ENCODE measurements at regions not wholly inside any gene's neighbourhood (a gene's known extent, or its start where the extent isn't known, plus 50 kb on each side); places are given as distances from the start of the nearest gene placed in this dataset.
"Not testable (repeated sequence)": the region's sequence is repeated elsewhere in the genome, so short reads cannot be mapped to it uniquely, and the experiment has no call there.

DNA sequence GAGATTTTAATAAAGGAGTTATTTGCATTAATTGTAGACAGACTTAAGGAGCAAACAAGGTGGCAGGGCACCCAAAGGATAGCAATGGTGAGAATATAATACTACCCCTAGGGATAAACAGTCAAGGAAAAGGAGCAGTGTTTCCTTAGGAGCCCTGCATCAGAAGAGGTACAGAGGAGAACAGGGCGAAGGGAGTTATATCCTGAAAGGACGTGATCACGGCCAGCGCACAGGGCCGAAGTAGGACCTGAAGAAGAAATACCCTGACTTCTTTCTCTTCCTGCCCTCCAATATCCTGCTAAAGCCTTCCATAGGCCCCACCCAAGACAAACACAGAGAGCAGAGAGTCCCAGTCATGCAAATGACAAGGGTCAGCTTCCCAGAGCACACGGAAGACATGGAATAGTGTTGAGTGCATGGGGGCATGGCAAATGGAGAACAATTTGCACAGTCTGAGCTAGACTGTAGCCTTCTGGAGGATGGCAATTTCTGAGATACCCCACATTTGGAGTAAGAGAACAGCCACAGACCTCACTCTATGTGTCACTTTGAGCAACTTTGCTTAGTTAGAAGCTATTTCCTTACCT lies 188.2 kb downstream of the ZNF92 start:
- TF ChIP-seq, protein P1, sequence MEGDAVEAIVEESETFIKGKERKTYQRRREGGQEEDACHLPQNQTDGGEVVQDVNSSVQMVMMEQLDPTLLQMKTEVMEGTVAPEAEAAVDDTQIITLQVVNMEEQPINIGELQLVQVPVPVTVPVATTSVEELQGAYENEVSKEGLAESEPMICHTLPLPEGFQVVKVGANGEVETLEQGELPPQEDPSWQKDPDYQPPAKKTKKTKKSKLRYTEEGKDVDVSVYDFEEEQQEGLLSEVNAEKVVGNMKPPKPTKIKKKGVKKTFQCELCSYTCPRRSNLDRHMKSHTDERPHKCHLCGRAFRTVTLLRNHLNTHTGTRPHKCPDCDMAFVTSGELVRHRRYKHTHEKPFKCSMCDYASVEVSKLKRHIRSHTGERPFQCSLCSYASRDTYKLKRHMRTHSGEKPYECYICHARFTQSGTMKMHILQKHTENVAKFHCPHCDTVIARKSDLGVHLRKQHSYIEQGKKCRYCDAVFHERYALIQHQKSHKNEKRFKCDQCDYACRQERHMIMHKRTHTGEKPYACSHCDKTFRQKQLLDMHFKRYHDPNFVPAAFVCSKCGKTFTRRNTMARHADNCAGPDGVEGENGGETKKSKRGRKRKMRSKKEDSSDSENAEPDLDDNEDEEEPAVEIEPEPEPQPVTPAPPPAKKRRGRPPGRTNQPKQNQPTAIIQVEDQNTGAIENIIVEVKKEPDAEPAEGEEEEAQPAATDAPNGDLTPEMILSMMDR (IDR thresholded peaks at IDR 0.05), result not testable (repeated sequence)
- not testable (repeated sequence) for TF ChIP-seq POLR2AphosphoS5, POLR2A (IDR thresholded peaks at IDR 0.05)
